ENCODE measurements at regions not wholly inside any gene's neighbourhood (a gene's known extent, or its start where the extent isn't known, plus 50 kb on each side); places are given as distances from the start of the nearest gene placed in this dataset.

GRCh38 chr1:244271004-244271403 lies 180.7 kb downstream of the ADSS2 start:
- no peak for DNase-seq

GRCh38 chr1:244271691-244272308 lies 179.9 kb downstream of the ADSS2 start:
- no peak for DNase-seq

GRCh38 chr1:244272471-244273261 lies 179.0 kb downstream of the ADSS2 start:
- peak; percentile 81 for DNase-seq

GRCh38 chr1:244273262-244273844 lies 178.4 kb downstream of the ADSS2 start:
- no peak for DNase-seq

GRCh38 chr1:244273845-244274619 lies 177.7 kb downstream of the ADSS2 start:
- peak; percentile 70 for DNase-seq

- DNase-seq = no peak
These were observed 175.1 kb downstream of the ADSS2 start for GRCh38 chr1:244276646-244277045.

- no peak for DNase-seq
These were observed 171.5 kb downstream of the ADSS2 start for GRCh38 chr1:244280201-244280600.

- DNase-seq = no peak
These were observed 170.8 kb downstream of the ADSS2 start for GRCh38 chr1:244280859-244281258.

GRCh38 chr1:244283772-244284171 lies 167.9 kb downstream of the ADSS2 start:
- no peak for DNase-seq

GRCh38 chr1:244284641-244285156 lies 167.0 kb downstream of the ADSS2 start:
- no peak for DNase-seq

GRCh38 chr1:244286341-244286740 lies 165.4 kb downstream of the ADSS2 start:
- no peak for DNase-seq

GRCh38 chr1:244287726-244288125 lies 164.0 kb downstream of the ADSS2 start:
- DNase-seq = no peak

- DNase-seq = no peak
These were observed 163.0 kb downstream of the ADSS2 start for GRCh38 chr1:244288663-244289062.

- DNase-seq = no peak
These were observed 161.5 kb downstream of the ADSS2 start for GRCh38 chr1:244289991-244290785.

- DNase-seq = no peak
These were observed 160.2 kb downstream of the ADSS2 start for GRCh38 chr1:244291236-244292201.

- no peak for DNase-seq
These were observed 157.0 kb downstream of the ADSS2 start for GRCh38 chr1:244294599-244295224.

GRCh38 chr1:244296003-244296402 lies 155.7 kb downstream of the ADSS2 start:
- DNase-seq = no peak

- DNase-seq = no peak
These were observed 155.3 kb downstream of the ADSS2 start for GRCh38 chr1:244296447-244296846.

- DNase-seq = no peak
These were observed 154.6 kb downstream of the ADSS2 start for GRCh38 chr1:244297087-244297486.

GRCh38 chr1:244297616-244298015 lies 154.1 kb downstream of the ADSS2 start:
- no peak for DNase-seq
